Right atrium auricular region (tissue), 2 donors: ENCODE measurements at regions not wholly inside any gene's neighbourhood (a gene's known extent, or its start where the extent isn't known, plus 50 kb on each side); places are given as distances from the start of the nearest gene placed in this dataset.

ENCODE experiments used
- DNase-seq: peaks from one replicate; pipeline ENCODE4 v3.0.0-alpha.2; 2019; ENCODE audit warnings: low spot score
- H3K27ac ChIP-seq, 2 donors: fragments of 200-600 bp; sonication (generic); 1 replicate in 1 of 2; 2 replicates in 1 of 2; pipeline ENCODE4 v1.5.1; 2016 to 2019
- H3K27me3 ChIP-seq, 2 donors: fragments of 200-600 bp; sonication (generic); one replicate each; pipeline versions ENCODE4 v1.5.1 to v1.6.0; 2017 to 2019
- H3K36me3 ChIP-seq: fragments of 200-600 bp; sonication (generic); one replicate; pipeline ENCODE4 v1.5.1; 2016
- H3K4me1 ChIP-seq, 2 donors: fragments of 200-600 bp; sonication (generic); one replicate each; pipeline versions ENCODE4 v1.5.1 to v1.6.0; 2017 to 2019
- H3K4me3 ChIP-seq, 2 donors: fragments of 200-600 bp; sonication (generic); 1 replicate in 1 of 2; 2 replicates in 1 of 2; pipeline ENCODE4 v1.5.1; 2017 to 2019; ENCODE audit warnings: mild to moderate bottlenecking in 1 of 2, moderate library complexity in 1 of 2
- H3K9me3 ChIP-seq, 2 donors: fragments of 200-600 bp; sonication (generic); one replicate each; pipeline ENCODE4 v1.5.1; 2019
- CTCF ChIP-seq, 2 donors: fragments of 200-600 bp; sonication (generic); IDR thresholded peaks; one replicate each; pipeline ENCODE4 v1.5.1; 2019; ENCODE audit warnings: antibody characterized with exemption in 2 of 2

GRCh38 chr12:105548626-105549025 lies 218.1 kb downstream of the C12orf75 start:
- no peak for DNase-seq

GRCh38 chr12:105552056-105552455 lies 221.6 kb downstream of the C12orf75 start:
- H3K4me1 ChIP-seq: no peaks in the 10 kb centered on the region
- no peak for DNase-seq
- no peaks in the 10 kb centered on the region for H3K27me3 ChIP-seq
- no peaks in the 10 kb centered on the region for H3K36me3 ChIP-seq
- no peak overlapping the region for H3K4me3 ChIP-seq
- H3K27ac ChIP-seq: no peak overlapping the region
- H3K9me3 ChIP-seq: no peaks in the 10 kb centered on the region
- TF ChIP-seq CTCF (IDR thresholded peaks at IDR 0.05): no peak

More at GRCh38 chr12:105548626-105549025, 218.1 kb downstream of the C12orf75 start:
- H3K4me1 ChIP-seq: no peaks in the 10 kb centered on the region
- no peak overlapping the region for H3K4me3 ChIP-seq
- TF ChIP-seq CTCF (IDR thresholded peaks at IDR 0.05): no peak
- H3K9me3 ChIP-seq: no peaks in the 10 kb centered on the region
- no peak overlapping the region for H3K27ac ChIP-seq
- no peaks in the 10 kb centered on the region for H3K36me3 ChIP-seq
- H3K27me3 ChIP-seq: no peaks in the 10 kb centered on the region

- H3K27ac ChIP-seq: no peak overlapping the region
- H3K27me3 ChIP-seq: no peaks in the 10 kb centered on the region
- H3K4me3 ChIP-seq: no peak overlapping the region
- no peaks in the 10 kb centered on the region for H3K9me3 ChIP-seq
- no peak for DNase-seq
- TF ChIP-seq CTCF (IDR thresholded peaks at IDR 0.05): no peak
- H3K36me3 ChIP-seq: no peaks in the 10 kb centered on the region
- no peaks in the 10 kb centered on the region for H3K4me1 ChIP-seq
Observed at GRCh38 chr12:105554223-105554678, 223.8 kb downstream of the C12orf75 start.

- no peak for DNase-seq
- Histone ChIP-seq H3K27ac (no peak overlapping the region), H3K9me3 (no peaks in the 10 kb centered on the region), H3K36me3 (no peaks in the 10 kb centered on the region), H3K4me1 (no peaks in the 10 kb centered on the region), H3K4me3 (no peak overlapping the region), H3K27me3 (no peaks in the 10 kb centered on the region)
- TF ChIP-seq CTCF (IDR thresholded peaks at IDR 0.05): no peak
Observed at GRCh38 chr12:105554856-105555255, 224.4 kb downstream of the C12orf75 start.

- H3K27ac ChIP-seq: no peak overlapping the region
- TF ChIP-seq CTCF (IDR thresholded peaks at IDR 0.05): no peak
- no peak overlapping the region for H3K4me3 ChIP-seq
- no peaks in the 10 kb centered on the region for H3K36me3 ChIP-seq
- DNase-seq: no peak
- no peaks in the 10 kb centered on the region for H3K9me3 ChIP-seq
- H3K4me1 ChIP-seq: no peaks in the 10 kb centered on the region
- no peaks in the 10 kb centered on the region for H3K27me3 ChIP-seq
Observed at GRCh38 chr12:105555556-105556295, 225.2 kb downstream of the C12orf75 start.

- no peaks in the 10 kb centered on the region for H3K9me3 ChIP-seq
- no peaks in the 10 kb centered on the region for H3K27me3 ChIP-seq
- H3K27ac ChIP-seq: no peak overlapping the region
- peaks cover 0 to 9% of the 10 kb centered on the region in 2 donors for H3K4me1 ChIP-seq
- TF ChIP-seq CTCF (IDR thresholded peaks at IDR 0.05): no peak
- no peaks in the 10 kb centered on the region for H3K36me3 ChIP-seq
- DNase-seq: no peak
- H3K4me3 ChIP-seq: no peak overlapping the region
Observed at GRCh38 chr12:105559310-105559709, 228.8 kb downstream of the C12orf75 start.
